Nephron (organoid): ENCODE measurements at regions not wholly inside any gene's neighbourhood (a gene's known extent, or its start where the extent isn't known, plus 50 kb on each side); places are given as distances from the start of the nearest gene placed in this dataset.
"Not testable (repeated sequence)": the region's sequence is repeated elsewhere in the genome, so short reads cannot be mapped to it uniquely, and the experiment has no call there.

Experiments
- H3K27ac Mint-ChIP-seq, 3 experiments: 2 replicates each; pipeline ENCODE4 v1.8.0; 2020; ENCODE audit warnings: mixed read lengths in 3 of 3, mild to moderate bottlenecking in 2 of 3, moderate library complexity in 1 of 3
- H3K27me3 Mint-ChIP-seq: 2 replicates; pipeline ENCODE4 v1.8.0; 2021; ENCODE audit warnings: low read depth, mild to moderate bottlenecking, moderate library complexity, mixed read lengths
- H3K36me3 Mint-ChIP-seq: 2 replicates; pipeline ENCODE4 v1.8.0; 2020; ENCODE audit warnings: low read depth, mixed read lengths
- H3K4me1 Mint-ChIP-seq: 2 replicates; pipeline ENCODE4 v1.8.0; 2020; ENCODE audit warnings: mixed read lengths
- H3K4me3 Mint-ChIP-seq, 3 experiments: 2 replicates each; pipeline ENCODE4 v1.8.0; 2020; ENCODE audit warnings: mild to moderate bottlenecking in 3 of 3, mixed read lengths in 3 of 3, moderate library complexity in 2 of 3
- H3K9me3 Mint-ChIP-seq: 2 replicates; pipeline ENCODE4 v1.8.0; 2020; ENCODE audit warnings: mixed read lengths
- CTCF ChIP-seq, 3 experiments: fragments of 200-600 bp; sonication (generic); IDR thresholded peaks; one replicate each; pipeline ENCODE4 v1.5.0; 2021; ENCODE audit warnings: antibody characterized with exemption in 3 of 3; ENCODE audit not compliant: unreplicated experiment in 3 of 3

DNA sequence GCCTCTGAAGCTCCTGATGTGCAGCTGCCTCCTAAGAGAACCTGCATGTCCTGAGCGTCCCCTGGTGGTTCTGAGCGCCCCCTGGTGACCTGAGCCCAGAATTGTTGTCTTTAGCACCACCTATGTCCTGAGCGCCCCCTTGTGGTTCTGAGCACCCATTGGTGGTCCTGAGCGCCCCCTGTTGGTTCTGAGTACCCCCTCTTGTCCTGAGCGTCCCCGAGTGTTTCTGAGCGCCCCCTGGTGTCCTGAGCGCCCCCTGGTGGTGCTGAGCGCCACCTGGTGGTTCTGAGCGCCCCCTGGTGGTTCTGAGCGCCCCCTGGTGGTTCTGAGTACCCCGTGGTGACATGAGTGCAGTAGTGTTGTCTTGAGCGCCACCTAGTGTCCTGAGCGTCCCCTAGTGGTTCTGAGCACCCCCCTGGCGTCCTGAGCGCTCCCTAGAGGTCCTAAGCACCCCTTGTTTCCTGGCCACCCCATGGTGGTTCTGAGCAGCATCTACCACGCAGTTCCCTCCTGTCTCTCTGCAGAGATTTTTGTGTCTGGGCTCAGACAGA, 782.5 kb downstream of the TMEM121 start:
- H3K4me3 Mint-ChIP-seq, result no peak overlapping the region
- no peaks in the 10 kb centered on the region for H3K27me3 Mint-ChIP-seq
- peaks cover 55% of the 10 kb centered on the region for H3K9me3 Mint-ChIP-seq
- H3K4me1 Mint-ChIP-seq, result no peaks in the 10 kb centered on the region
- H3K36me3 Mint-ChIP-seq, result no peaks in the 10 kb centered on the region
- no peak for TF ChIP-seq CTCF (IDR thresholded peaks at IDR 0.05; ENCODE audit: unreplicated experiment in 3 of 3)
- H3K27ac Mint-ChIP-seq, result no peak overlapping the region

DNA sequence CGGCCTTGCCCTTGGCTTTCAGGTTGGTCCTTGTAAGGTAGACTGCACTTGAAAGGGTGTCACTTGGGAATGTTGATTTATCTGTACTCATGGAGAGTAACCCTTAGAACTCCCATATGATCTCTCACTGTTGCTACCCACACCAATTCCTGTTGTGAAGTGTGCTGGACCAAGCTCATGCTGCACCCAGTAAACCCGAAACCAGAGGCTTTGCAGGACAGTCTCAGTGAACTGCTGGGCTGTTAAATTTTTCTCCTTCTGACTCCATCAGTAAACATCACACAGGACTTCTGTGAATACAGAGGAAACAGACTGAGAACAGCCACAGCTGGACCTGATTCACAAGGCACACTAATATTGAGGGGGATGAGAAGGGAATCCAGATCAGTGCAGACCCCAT, 783.0 kb downstream of the TMEM121 start:
- peaks cover 57% of the 10 kb centered on the region for H3K9me3 Mint-ChIP-seq
- H3K36me3 Mint-ChIP-seq, result no peaks in the 10 kb centered on the region
- TF ChIP-seq CTCF (IDR thresholded peaks at IDR 0.05; ENCODE audit: unreplicated experiment in 3 of 3), result no peak
- no peaks in the 10 kb centered on the region for H3K4me1 Mint-ChIP-seq
- H3K27me3 Mint-ChIP-seq, result no peaks in the 10 kb centered on the region
- H3K27ac Mint-ChIP-seq, result no peak overlapping the region
- no peak overlapping the region for H3K4me3 Mint-ChIP-seq

DNA sequence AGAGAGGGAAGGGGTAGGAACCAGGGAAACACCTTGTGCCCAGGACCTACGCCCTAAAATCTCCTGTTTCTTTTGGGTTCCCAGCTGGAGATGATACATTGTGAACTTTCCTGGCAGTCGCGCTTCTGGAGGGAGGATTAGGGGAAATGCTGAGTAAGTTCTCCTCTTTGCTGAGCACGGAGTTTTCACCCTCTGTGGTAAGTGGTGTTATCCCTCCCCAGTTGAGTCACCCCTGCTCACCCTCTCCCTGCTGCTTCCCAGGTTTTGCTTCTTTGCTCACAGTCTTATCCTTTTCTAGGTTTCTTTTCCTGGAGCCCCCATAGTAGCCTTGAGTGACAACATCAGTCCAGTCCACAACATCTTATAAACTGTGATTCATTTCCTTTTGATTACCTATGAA, 789.1 kb downstream of the TMEM121 start:
- Mint-ChIP-seq H3K9me3 (peaks cover 51% of the 10 kb centered on the region), H3K27me3 (no peaks in the 10 kb centered on the region), H3K4me1 (no peaks in the 10 kb centered on the region), H3K4me3 (no peak overlapping the region), H3K36me3 (no peaks in the 10 kb centered on the region), H3K27ac (no peak overlapping the region)
- TF ChIP-seq CTCF (IDR thresholded peaks at IDR 0.05; ENCODE audit: unreplicated experiment in 3 of 3), result no peak

- no peak overlapping the region for H3K4me3 Mint-ChIP-seq
- TF ChIP-seq CTCF (IDR thresholded peaks at IDR 0.05; ENCODE audit: unreplicated experiment in 3 of 3), result no peak
- H3K27me3 Mint-ChIP-seq, result no peaks in the 10 kb centered on the region
- no peaks in the 10 kb centered on the region for H3K4me1 Mint-ChIP-seq
- no peak overlapping the region for H3K27ac Mint-ChIP-seq
- no peaks in the 10 kb centered on the region for H3K36me3 Mint-ChIP-seq
- peaks cover 65% of the 10 kb centered on the region for H3K9me3 Mint-ChIP-seq
These were observed 791.2 kb downstream of the TMEM121 start for GRCh38 chr14:106317593-106317992.

GRCh38 chr14:106318700-106319099, 792.3 kb downstream of the TMEM121 start:
- Mint-ChIP-seq H3K4me3 (no peak overlapping the region), H3K27ac (no peak overlapping the region), H3K4me1 (no peaks in the 10 kb centered on the region), H3K36me3 (no peaks in the 10 kb centered on the region), H3K27me3 (no peaks in the 10 kb centered on the region), H3K9me3 (peaks cover 69% of the 10 kb centered on the region)
- no peak for TF ChIP-seq CTCF (IDR thresholded peaks at IDR 0.05; ENCODE audit: unreplicated experiment in 3 of 3)

DNA sequence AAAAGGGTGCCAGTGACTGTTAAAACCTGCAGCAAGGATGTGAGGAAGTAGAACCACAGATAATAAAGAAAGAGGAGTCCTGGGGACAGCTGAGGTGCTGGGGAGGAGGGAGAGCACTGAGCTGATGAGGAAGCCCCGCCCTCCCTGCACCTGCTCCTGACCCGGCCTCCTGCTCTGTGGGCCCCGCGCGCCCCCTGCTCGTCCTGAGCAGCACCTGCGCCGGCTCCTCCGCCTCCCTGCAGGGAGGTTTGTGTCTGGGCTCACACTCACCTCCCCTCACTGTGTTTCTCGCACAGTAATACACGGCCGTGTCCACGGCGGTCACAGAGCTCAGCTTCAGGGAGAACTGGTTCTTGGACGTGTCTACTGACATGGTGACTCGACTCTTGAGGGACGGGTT, 797.6 kb downstream of the TMEM121 start:
- H3K27me3 Mint-ChIP-seq, result not testable (repeated sequence)

More for the DNA sequence above, 797.6 kb downstream of the TMEM121 start:
- H3K27ac Mint-ChIP-seq, H3K4me1 Mint-ChIP-seq, H3K36me3 Mint-ChIP-seq, H3K4me3 Mint-ChIP-seq: not testable (repeated sequence)
- peaks cover 80% of the 10 kb centered on the region for H3K9me3 Mint-ChIP-seq
